Hematopoietic multipotent progenitor cell treated with erythropoietin and hydrocortisone succinate and interleukin-3 and kit ligand, for 15 days (in vitro differentiated cells): ENCODE measurements at regions not wholly inside any gene's neighbourhood (a gene's known extent, or its start where the extent isn't known, plus 50 kb on each side); places are given as distances from the start of the nearest gene placed in this dataset.

Experiments used
- DNase-seq: peaks from one replicate; pipeline ENCODE4 v3.0.0-alpha.2; 2015; ENCODE audit warnings: low spot score

DNA sequence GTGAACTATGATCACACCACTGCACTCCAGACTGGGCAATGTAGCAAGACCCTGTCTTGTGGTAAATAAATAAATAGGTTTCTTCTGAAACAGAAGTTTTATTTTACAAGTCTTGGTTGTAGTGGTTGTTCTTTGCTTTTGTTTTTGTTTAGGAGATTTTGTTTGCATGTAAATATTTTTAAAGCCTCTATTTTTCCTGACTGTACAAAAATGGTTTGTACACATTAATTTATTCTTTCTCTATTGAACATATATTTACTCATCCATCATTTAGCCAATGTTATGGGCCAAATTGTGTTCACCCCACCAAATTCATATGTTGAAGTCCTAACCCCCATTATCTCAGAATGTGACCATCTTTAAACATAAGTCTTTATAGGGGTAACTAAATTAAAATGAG, 580.1 kb downstream of the EPHA4 start:
- DNase-seq: no peak

DNA sequence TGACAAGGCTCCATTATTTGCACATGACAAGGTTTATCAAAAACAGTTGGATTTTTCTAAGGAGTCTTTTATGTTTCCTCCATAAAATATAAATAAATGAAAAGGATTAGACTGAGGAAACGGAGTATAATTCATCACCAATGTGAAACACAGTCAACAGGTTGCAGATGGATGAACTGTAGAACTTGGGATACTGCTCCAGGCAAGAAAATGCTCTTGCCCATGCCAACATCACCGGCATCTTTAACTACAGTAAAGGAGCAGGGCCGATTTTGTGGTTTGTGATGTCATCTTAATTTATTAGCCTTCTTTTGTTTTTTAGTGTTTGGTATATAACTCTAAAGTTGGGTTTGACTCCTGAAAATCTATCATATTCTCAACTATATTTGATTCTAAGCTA, 577.3 kb downstream of the EPHA4 start:
- DNase-seq: no peak

DNA sequence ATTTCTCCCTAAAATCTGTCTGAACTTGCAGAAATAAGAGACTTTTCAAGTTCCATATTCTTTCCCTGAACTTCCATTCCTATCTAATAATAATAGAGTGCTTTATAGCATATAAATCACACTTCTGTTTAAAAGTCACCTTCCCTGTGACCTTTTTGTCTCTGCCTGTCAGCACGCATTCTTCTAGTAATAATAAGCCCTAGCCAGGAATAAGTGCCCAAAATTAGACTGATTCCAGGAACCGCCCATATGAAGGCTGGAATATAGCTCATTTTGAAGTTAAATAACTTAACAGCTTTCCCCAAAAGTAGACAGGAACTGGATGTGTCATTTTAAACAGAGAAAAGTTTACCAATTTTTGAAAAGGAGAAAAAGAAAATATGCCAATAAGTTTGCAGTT, 576.5 kb downstream of the EPHA4 start:
- DNase-seq: no peak

DNA sequence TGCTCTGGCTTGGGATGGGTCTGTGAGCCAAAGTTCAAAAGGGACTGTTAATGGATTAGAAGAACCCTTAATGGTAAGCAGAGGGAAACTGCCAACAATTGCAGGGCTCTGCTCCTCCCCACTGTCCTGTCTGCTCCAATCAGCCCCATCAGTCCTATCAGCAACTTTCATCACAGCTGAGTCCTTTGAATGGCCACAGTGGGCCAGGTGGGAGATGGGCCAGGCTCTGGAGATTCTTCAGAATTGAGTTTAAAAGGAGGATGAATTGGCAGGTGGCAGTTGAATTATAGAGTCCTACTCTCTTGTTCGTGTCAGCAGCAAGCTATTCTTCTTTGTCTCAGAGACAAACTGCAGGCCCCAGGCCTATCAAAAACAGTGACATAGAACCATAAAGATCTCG, 573.9 kb downstream of the EPHA4 start:
- DNase-seq: no peak

DNA sequence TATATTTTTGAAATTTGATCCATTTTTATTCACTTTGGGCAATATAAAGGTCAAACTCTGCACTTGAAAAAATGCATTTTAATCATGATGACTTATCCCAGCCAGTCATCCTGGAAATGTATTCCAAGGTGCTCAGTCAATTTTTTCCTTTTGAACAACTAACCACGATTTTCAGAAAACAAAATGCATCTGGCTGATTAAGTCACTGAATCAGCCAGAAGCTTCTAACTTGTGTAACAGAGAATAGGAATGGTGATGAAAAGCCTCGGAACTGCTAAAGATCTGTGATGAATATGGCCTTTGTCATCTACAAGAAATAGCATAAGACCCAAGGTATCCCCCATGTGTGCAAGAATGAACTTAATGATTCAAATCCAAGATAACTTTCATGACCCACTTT, 572.7 kb downstream of the EPHA4 start:
- no peak for DNase-seq

DNA sequence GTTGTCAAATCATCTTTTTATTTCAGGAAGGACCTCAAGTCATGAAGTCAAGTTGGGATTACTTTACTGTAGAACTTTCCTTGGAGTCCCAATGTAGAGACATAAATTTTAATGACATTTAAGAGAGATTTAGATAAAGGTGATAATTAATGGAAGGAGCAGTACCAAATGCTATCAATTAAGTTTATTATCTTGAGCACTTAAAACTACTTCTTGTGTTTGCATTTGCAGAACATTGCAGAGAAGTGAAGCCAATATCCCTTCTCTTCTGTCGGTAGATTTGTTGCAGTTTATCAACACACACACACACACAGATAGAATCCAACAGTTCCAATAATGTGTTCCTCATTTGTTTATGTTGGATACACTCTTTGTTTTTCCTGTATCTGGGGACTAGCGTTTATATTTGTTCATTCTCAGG, 570.7 kb downstream of the EPHA4 start:
- DNase-seq: no peak

DNA sequence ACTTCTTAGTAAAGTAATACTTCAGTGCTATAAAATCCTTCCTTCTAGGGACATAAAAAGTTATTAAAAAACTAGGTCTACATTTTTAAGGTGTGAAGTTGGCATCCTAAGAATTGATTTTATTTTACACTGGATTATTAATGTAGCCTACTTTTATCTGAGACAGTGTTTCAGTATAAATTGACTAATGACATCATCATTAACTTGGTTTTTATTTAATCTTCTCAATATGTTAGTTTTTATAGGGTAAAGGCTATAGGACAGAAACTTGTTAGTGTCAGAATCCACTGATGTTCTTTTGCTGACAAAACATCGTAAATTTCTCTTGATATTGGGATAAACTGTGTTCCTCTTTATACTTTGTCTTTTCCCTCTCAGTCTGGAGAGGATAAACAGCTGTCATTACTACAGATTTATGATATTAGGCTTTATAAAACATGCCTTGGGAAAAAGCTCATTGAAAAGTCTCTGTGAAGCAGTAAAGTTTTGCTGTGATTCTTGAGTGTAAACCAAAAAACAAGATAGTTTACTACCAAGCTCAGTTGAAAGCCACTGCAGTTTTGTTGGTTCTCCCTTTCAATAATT, 569.9 kb downstream of the EPHA4 start:
- DNase-seq: no peak

DNA sequence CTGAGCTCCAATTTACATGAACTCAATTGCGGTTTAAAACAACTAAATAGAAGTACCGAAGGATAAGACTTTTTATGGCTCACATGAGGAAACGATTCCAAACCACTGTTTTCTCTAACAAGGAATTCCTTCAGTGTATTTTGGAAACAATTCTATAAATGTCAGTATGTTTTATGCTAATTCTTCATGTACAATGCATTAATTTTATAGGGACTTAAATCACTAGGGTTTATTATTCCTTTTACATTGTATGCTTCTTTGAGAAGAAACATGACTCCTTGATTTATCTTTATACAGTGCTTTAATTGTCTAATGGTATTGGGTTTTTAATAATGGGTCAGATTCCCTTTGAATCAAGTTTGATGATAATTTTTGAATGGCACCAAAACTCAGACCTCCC, 566.8 kb downstream of the EPHA4 start:
- DNase-seq: no peak

DNA sequence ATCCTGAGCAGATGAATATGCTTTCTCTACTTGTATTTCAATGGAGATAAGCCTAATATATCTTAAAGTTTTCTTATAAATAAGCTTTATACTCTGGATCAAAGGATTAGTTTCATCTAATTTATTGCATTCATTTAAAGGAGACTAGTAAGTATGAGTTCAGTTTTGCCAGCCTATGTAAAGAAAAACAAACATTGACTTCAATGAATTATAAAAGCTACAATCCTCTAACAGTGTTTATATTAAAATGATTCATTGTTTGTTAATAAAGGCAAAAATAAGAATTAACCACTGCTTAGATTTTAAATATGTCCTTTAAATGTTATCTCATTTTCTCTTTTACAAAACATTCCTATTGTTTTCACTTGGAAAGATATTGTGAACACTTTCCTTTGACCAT, 566.0 kb downstream of the EPHA4 start:
- no peak for DNase-seq

DNA sequence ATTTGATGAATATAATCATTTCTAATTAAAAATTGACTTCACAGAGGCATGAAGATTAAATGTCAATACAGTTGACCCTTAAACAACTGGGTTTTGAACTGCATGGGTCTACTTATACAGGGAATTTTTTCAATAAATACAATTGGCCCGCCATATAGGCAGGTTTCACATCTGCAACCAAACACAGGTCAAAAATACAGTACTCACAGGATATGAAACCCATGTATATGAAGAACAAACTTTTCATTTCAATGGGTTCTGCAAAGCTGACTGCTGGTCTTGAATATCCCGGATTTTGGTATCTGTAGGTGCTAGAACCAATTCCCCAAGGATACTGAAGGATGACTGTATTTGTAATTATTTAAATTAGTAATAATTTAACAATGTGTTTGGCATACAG, 555.6 kb downstream of the EPHA4 start:
- no peak for DNase-seq

DNA sequence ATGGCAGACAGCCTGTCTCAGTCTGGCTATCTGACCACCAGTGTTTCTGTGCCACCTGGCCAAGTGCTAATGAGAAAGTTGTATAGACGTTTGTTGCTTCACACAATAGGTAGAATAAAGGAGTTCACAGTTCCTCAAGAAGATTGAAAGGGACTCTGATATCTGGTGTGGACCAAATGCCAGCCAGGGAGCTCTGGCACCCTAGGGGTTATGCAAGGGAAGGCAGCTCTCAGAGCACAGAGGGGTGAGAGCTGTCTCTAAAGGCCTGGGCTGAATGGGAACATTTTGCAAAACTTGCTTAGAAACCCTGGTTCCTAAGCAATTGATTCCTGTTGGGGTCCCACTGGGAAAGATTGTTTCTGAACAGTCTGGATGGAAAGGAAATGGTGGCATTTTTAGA, 553.8 kb downstream of the EPHA4 start:
- no peak for DNase-seq

DNA sequence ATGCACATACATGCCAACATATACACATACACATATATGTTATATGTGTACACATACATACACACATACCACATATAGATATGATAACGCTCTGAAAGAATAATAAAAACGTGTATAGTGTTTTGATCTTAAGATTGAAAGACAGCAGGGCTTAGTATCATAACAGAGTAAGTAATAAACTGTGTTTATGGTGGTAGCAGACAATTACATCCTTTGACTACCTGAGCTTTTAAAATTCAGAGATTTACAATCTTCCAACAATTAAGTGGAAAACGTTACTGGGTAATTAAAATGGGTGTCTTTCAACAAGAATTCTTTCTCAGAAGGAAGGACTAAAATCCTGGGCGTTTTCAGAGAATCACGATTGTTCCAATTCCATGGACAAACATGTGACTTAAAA, 552.4 kb downstream of the EPHA4 start:
- DNase-seq: no peak

DNA sequence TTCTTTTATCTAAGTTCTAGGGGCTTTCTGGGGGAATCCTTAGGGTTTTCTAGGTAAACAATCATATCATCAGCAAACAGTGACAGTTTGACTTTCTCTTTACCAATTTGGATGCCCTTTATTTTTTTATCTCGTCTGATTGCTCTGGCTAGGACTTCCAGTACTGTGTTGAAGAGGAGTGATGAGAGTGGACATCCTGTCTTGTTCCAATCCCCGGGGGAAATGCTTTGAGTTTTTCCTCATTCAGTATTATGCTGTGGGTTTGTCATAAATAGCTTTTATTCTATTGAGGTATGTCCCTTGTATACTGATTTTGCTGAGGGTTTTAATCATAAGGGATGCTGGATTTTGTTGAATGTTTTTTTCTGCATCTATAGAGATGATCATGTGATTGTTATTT, 549.5 kb downstream of the EPHA4 start:
- no peak for DNase-seq

DNA sequence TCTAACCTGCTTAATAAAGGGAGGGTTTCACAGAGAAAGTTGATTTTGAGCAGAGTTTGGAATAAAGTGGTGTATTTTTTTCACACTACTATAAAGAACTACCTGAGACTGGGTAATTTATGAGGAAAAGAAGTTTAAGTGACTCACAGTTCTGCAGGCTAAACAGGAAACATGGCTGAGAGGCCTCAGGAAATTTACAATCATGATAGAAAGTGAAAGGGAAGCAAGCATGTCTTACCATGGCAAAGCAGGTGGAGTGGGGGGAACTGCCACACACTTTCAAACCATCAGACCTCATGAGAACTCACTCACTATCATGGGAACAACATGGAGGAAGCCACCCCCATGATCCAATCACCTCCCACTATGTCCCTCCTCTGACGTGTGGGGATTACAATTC, 546.7 kb downstream of the EPHA4 start:
- DNase-seq: no peak

DNA sequence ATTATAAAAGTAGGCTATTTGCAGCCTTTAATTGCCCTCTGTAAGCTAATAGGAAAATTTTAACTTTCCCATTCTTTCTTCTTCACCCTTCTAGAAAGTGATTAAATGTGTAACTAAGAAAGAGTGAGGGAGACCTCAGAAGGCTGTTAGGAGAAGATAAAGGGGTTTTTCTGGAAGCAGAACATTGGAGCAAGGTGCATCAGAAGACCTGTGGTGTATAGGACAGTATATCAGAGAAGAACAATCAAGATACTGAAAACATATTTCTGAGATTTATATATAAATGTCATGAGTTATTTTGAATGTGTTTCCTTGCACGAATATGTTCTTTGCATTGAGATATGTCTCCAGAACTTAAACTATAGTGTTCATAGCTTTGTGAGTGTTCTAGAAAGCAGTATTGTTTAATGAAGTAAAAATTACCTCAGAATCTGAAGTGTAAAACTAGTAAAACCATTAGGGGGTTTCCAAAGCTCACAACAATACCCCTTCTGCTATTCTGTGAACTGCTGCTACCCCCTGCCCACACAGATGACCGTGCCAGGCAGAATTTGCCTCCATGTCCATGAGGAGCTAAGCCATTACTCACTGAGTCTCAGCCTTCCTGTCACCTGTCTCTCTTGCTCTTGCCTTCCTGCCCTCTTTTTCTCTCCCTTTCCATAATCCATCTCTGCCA, 537.9 kb downstream of the EPHA4 start:
- DNase-seq: no peak

DNA sequence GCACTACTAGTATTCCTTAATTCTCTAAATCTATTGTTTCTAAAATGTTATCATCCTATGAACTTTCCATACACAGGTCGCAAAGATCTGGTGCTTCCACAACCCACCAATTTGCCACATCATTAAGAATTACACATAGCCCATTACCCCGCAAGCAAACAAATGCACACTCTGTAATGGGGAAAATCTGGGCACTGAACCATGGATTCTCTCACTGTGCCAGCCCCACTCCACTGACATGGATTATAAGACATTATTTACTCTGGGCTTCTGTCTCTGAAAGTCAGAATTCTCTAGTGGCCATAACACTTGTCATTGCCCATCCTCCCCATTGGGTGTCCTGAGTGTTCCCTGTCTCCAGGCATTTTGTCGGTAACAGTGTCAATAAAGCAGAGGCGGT, 537.1 kb downstream of the EPHA4 start:
- DNase-seq: no peak

DNA sequence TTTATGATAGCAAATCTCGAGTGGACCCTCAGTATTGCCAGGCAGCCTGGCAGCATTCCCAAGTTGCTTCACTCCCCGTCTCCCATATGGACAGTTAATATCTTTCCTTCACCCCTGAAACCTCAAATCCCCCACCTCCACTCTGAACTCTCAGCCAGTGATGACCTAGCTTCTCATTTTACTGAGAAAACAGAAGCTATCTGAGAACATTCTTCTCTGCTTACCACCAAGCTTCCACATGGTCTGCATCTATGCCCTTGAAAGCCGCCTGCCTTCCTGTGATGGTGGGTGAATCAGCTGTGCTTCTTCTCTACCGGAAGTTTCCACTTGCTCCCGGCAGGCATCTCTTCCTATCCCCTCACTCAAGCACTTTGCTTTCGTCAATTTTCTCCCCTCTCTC, 529.2 kb downstream of the EPHA4 start:
- no peak for DNase-seq

DNA sequence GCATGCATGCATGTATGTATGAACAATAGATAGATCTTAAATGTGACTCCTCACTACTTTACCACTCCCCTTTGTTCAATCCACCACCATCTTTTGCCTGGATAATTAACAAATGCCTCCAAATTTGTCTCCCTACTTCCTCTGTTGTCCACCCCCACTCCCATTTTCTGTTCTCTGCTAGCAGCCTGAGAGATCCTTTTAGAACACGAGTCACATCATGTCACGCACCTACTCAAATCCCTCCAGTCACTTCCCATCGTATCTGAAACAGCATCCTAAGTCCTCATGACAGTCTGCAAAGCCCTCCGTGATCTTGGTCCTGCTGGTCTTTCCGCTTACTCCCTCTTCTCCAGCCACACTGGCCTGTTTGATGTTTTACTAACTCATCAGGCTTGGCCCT, 527.3 kb downstream of the EPHA4 start:
- no peak for DNase-seq

DNA sequence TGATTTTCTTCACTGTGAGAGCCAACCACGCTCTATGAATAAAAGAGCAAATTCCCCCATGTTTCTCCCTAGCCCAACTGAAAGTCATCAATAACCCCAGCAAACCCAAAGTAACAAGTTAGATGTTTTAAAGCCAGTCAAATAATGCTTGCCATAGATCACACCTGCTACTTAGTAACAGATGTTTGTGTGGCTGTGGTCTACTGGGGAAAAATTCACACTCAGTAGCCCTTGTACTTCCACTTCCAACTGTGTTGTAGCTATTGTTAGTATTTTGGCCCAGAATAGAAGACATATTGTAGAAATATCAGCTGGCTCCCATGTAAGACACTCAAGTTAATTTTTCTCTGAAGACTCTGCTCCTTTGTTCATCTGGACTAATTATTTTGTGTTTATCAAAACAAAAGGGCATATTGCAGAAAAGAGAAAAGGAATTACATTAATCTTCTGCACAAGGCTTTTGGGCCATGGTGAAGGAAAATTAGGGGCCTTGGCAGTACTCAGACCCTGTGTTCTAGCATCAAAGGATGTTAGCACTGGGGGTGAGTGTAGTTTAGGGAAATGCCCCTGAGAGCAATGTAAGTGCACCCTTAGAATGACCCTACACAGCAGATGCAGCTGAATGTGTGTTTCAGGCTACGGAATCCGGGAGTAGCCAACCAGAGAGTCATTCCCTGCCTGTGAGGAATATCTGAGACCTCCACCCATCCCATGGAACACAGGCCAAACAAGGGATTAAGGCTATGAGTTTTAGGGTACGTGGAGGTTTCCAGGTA, 521.9 kb downstream of the EPHA4 start:
- no peak for DNase-seq

DNA sequence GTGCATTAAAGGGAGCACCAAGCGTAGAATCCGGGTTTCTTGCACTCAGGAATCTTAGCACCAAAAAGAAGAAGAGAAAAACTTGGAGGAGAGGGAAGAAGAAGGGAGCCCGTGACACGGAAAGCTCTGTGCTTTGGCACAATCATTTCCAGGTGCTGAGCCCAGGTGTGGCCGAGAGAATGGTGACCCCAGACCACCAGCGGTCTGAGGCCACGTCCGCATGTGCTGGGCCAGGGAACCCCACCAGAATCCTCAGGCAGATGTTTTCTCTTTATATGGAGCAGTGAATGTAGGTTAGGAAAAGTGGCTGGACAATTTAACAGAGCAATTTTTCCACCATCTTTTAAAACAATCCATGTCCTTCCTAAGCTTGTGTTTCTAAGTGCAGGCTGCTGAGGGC, 520.9 kb downstream of the EPHA4 start:
- DNase-seq: no peak

DNA sequence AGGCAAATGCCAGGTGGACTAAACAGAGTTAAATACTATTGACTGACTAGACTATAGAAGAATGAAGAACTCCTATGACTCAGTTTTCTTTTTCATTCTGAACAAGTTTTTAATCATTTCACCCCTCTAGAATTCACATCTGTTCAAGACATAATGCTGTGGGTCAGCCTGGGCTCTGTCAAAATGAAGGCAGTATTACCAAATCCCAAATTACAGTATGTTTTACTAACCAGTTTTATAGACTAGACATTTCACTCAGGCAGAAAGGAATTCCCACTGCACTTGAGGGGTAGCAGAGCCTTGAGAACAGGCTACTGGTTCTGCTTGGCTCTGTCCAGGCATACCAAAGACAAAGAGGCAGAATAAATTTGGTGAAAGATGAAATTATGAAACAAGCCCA, 511.7 kb downstream of the EPHA4 start:
- no peak for DNase-seq

DNA sequence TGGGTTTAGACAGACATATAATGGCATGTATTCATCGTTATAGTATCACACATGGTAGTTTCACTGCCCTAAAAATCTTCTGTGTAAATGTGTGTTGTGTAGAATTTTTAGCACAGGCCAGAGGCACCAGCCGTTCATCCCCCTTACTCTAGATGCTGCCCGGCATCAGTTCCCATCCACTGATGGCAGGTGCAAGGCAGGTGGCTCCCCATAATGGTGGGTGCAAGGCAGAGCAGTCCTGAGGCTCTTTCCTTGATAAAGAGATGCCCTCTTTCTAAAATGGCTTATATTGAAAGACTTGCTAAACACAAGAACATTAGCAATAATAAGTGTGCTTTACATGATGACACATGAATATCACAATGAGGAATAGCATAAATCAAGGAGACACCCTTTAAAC, 508.5 kb downstream of the EPHA4 start:
- no peak for DNase-seq

DNA sequence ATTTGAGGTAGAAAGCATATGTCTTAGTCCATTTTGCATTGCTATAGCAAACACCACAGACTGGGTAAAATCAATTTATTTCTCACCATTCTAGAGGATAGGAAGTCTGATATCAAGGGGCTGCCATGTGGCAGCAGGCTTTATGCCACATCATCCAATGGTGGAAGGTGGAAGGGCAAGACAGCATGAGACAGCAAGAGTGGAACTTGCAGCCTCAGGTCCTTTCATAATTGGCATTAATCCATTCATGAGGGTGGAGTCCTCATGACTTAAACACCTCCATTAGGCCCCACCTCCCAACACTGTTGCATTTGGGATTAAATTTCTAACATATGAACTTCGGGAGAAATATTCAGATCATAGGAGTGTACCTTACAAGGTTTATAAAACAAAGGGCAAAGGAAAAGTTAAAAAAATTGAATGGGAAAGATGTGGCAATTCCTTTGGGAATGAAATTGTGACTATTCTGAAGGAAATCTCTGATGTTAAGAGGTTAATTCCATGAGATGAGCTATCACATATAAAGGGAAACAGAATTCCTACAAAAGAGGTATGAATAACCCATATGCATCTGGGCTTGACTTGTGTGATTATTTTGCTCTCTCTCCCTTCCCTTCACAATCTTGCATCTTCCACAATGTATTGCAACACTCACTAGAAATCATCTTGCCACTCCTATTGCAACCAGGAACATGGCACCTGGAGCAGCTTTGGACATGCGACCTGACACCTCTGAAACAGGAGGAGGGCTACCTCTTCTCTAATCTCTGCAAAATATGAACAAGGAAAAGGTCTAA, 507.8 kb downstream of the EPHA4 start:
- no peak for DNase-seq
